Chondrocyte (in vitro differentiated cells): ENCODE measurements at regions not wholly inside any gene's neighbourhood (a gene's known extent, or its start where the extent isn't known, plus 50 kb on each side); places are given as distances from the start of the nearest gene placed in this dataset.

ENCODE experiments used
- DNase-seq: peaks from one replicate; pipeline ENCODE4 v3.0.0; 2021; ENCODE audit warnings: mixed read lengths, low spot score
- H3K27ac Mint-ChIP-seq: one replicate; pipeline ENCODE4 v1.8.0; 2021; ENCODE audit warnings: mild to moderate bottlenecking, moderate library complexity, mixed read lengths; ENCODE audit not compliant: unreplicated experiment
- H3K27me3 Mint-ChIP-seq: 2 replicates; pipeline ENCODE4 v1.8.0; 2021; ENCODE audit warnings: low read depth, mixed read lengths
- H3K36me3 Mint-ChIP-seq: 2 replicates; pipeline ENCODE4 v1.8.0; 2021; ENCODE audit warnings: low read depth, mixed read lengths
- H3K4me1 Mint-ChIP-seq: 2 replicates; pipeline ENCODE4 v1.8.0; 2021; ENCODE audit warnings: low read depth, mild to moderate bottlenecking, mixed read lengths
- H3K4me3 Mint-ChIP-seq: one replicate; pipeline ENCODE4 v1.8.0; 2021; ENCODE audit warnings: mild to moderate bottlenecking, moderate library complexity, mixed read lengths; ENCODE audit not compliant: unreplicated experiment
- H3K9me3 Mint-ChIP-seq: 2 replicates; pipeline ENCODE4 v1.8.0; 2021; ENCODE audit warnings: low read depth, mixed read lengths
- CTCF ChIP-seq: fragments of 200-600 bp; sonication (generic); IDR thresholded peaks from 2 replicates; pipeline ENCODE4 v1.5.0; 2021; ENCODE audit warnings: antibody characterized with exemption, mild to moderate bottlenecking, moderate library complexity

- Mint-ChIP-seq H3K9me3 (no peaks in the 10 kb centered on the region), H3K27me3 (peaks cover 19% of the 10 kb centered on the region), H3K36me3 (no peaks in the 10 kb centered on the region), H3K4me1 (peaks cover 10% of the 10 kb centered on the region), H3K4me3 (no peak overlapping the region), H3K27ac (no peak overlapping the region)
- DNase-seq, result no peak
- no peak for TF ChIP-seq CTCF
Measured at GRCh38 chr11:34567733-34568132, 53.2 kb upstream of the EHF start.

GRCh38 chr11:34570584-34570983, 50.3 kb upstream of the EHF start:
- no peaks in the 10 kb centered on the region for H3K4me1 Mint-ChIP-seq
- H3K4me3 Mint-ChIP-seq, result no peak overlapping the region
- no peak for DNase-seq
- H3K36me3 Mint-ChIP-seq, result no peaks in the 10 kb centered on the region
- H3K27ac Mint-ChIP-seq, result no peak overlapping the region
- H3K27me3 Mint-ChIP-seq, result peaks cover 36% of the 10 kb centered on the region
- no peaks in the 10 kb centered on the region for H3K9me3 Mint-ChIP-seq
- TF ChIP-seq CTCF, result no peak
